K562 (cell line): ENCODE measurements at regions not wholly inside any gene's neighbourhood (a gene's known extent, or its start where the extent isn't known, plus 50 kb on each side); places are given as distances from the start of the nearest gene placed in this dataset.

Experiments
- ATAC-seq: fragments of 200-7000 bp; cut with Tn5 transposase; 3 replicates; pipeline ENCODE4 v1.9.1; 2020; ENCODE audit warnings: moderate library complexity
- BruUV-seq: library from RNA; stranded (reverse); fragments of 400-500 nt; replicated peaks from 2 replicates; lab custom pipeline; 2021; lab: Mats Ljungman, UMichigan
- CTCF ChIA-PET: fragments of 300-600 bp; formaldehyde crosslinking; extraction: SDS; loops from one replicate; lab custom pipeline; 2021; ENCODE audit warnings: low intra/inter-chr PET ratio; lab: Yijun Ruan, JAX
- POLR2A ChIA-PET: fragments of 300-600, 350-650 bp; sonication (Branson Sonifier 250); formaldehyde crosslinking; extraction: SDS; loops from one replicate; lab custom pipeline; 2021; ENCODE audit warnings: antibody characterized with exemption, inconsistent platforms; lab: Yijun Ruan, JAX
- DNase-seq, 4 experiments: peaks; one replicate each; pipeline versions ENCODE4 v3.0.0 to v3.0.0-alpha.2; 2011 to 2018; ENCODE audit warnings: low spot score in 3 of 4, mixed read lengths in 3 of 4; ENCODE audit errors: extremely low read depth in 1 of 4
- FAIRE-seq: peaks from 2 replicates; lab custom pipeline; 2011; peaks lifted over from hg19 to GRCh38; lab: Jason Lieb, UNC
- H2AFZ ChIP-seq: 2 replicates; pipeline ENCODE4 v1.6.0; 2011; ENCODE audit warnings: low read depth, low read length, control low read depth, inconsistent platforms
- H3K27ac ChIP-seq: fragments of 200-600 bp; 3 replicates; pipeline ENCODE4 v1.8.0; 2011; ENCODE audit warnings: low read depth, mild to moderate bottlenecking, control low read depth, inconsistent platforms, low read length, moderate library complexity, mixed read lengths; ENCODE audit errors: extremely low read depth
- H3K27me3 ChIP-seq, 2 experiments: fragments of 300-600 bp in 1 of 2; 2 replicates in 1 of 2; 3 replicates in 1 of 2; pipeline versions ENCODE4 v1.6.0 to v1.8.0; 2011; ENCODE audit warnings: inconsistent platforms in 2 of 2, low read length in 2 of 2, mild to moderate bottlenecking in 1 of 2, mixed read lengths in 1 of 2, moderate library complexity in 1 of 2; ENCODE audit not compliant: control insufficient read depth in 2 of 2, insufficient read depth in 2 of 2
- H3K36me3 ChIP-seq: fragments of 300-600 bp; 3 replicates; pipeline ENCODE4 v1.8.0; 2011; ENCODE audit warnings: mild to moderate bottlenecking, low read length, inconsistent platforms; ENCODE audit not compliant: control insufficient read depth, insufficient read depth
- H3K4me1 ChIP-seq, 2 experiments: fragments of 200-600 bp in 1 of 2; replicated peaks in 1 of 2; 2 replicates in 1 of 2; 3 replicates in 1 of 2; pipeline versions ENCODE4 v1.5.1 to v1.8.0; 2011; ENCODE audit warnings: inconsistent platforms in 2 of 2, low read length in 2 of 2, mild to moderate bottlenecking in 1 of 2, mixed read lengths in 1 of 2, moderate library complexity in 1 of 2; ENCODE audit not compliant: control insufficient read depth in 2 of 2, insufficient read depth in 2 of 2
- H3K4me2 ChIP-seq: 2 replicates; pipeline ENCODE4 v1.6.1; 2011; ENCODE audit warnings: low read length, control low read depth, inconsistent platforms, mixed read lengths; ENCODE audit not compliant: insufficient read depth
- H3K4me3 ChIP-seq: fragments of 200-600 bp; sonication (generic), shearing (Covaris generic); 2 replicates; pipeline ENCODE4 v1.5.1; 2016; ENCODE audit warnings: control low read depth, inconsistent platforms
- H3K79me2 ChIP-seq: fragments of 200-600 bp; 3 replicates; pipeline ENCODE4 v1.8.0; 2011; ENCODE audit warnings: low read length, inconsistent platforms; ENCODE audit not compliant: control insufficient read depth, insufficient read depth
- H3K9ac ChIP-seq, 2 experiments: 2 replicates each; pipeline versions ENCODE4 v1.6.0 to v1.6.1; 2011; ENCODE audit warnings: low read depth in 2 of 2, low read length in 2 of 2, control low read depth in 1 of 2, inconsistent platforms in 1 of 2, mild to moderate bottlenecking in 1 of 2, mixed read lengths in 1 of 2; ENCODE audit not compliant: insufficient read depth in 1 of 2
- H3K9me1 ChIP-seq: one replicate; pipeline ENCODE4 v1.6.0; 2011; ENCODE audit warnings: inconsistent platforms, mild to moderate bottlenecking, low read length, moderate library complexity; ENCODE audit not compliant: control insufficient read depth, insufficient read depth
- H3K9me3 ChIP-seq: replicated peaks from 2 replicates; pipeline ENCODE4 v1.5.1; 2011; ENCODE audit warnings: low read depth, low read length, inconsistent platforms; ENCODE audit not compliant: control insufficient read depth, insufficient read depth
- H4K20me1 ChIP-seq: replicated peaks from 2 replicates; pipeline ENCODE4 v1.6.1; 2011; ENCODE audit warnings: low read length, inconsistent platforms, mixed read lengths; ENCODE audit not compliant: control insufficient read depth, insufficient read depth
- ATF6 ChIP-seq: sonication (generic); formaldehyde crosslinking; IDR thresholded peaks from 2 replicates; pipeline ENCODE4 v1.4.0; 2020; ENCODE audit warnings: mild to moderate bottlenecking, missing genetic modification reagents
- CBFB ChIP-seq: sonication (generic); formaldehyde crosslinking; IDR thresholded peaks from 2 replicates; pipeline ENCODE4 v1.4.0; 2020; ENCODE audit warnings: mild to moderate bottlenecking, missing genetic modification reagents
- CCNT2 ChIP-seq: IDR thresholded peaks from 2 replicates; pipeline ENCODE4 v1.6.1; 2011; ENCODE audit warnings: borderline replicate concordance, low read depth, mild to moderate bottlenecking, moderate library complexity, mixed read lengths, low read length; ENCODE audit not compliant: insufficient read length; ENCODE audit errors: extremely low read depth
- CHCHD3 ChIP-seq: fragments of 250-450 bp; sonication (Bioruptor Pico); IDR thresholded peaks from 2 replicates; pipeline ENCODE4 v2.1.2; 2022; ENCODE audit warnings: mild to moderate bottlenecking
- DPF2 ChIP-seq: fragments of 450-650 bp; IDR thresholded peaks from 2 replicates; pipeline ENCODE4 v1.6.1; 2016
- E2F4 ChIP-seq: sonication (generic); formaldehyde crosslinking; IDR thresholded peaks from 2 replicates; pipeline ENCODE4 v1.8.0; 2022; ENCODE audit warnings: mild to moderate bottlenecking, low read depth, missing genetic modification reagents
- MYC ChIP-seq, 2 experiments: fragments of 250-450 bp in 1 of 2; sonication (Bioruptor Pico) in 1 of 2; IDR thresholded peaks; 2 replicates each; pipeline versions ENCODE4 v1.5.1 to v1.6.1; 2012 to 2021; ENCODE audit warnings: low read depth in 2 of 2, borderline replicate concordance in 1 of 2, improper control_type of control experiment in 1 of 2, low read length in 1 of 2, mild to moderate bottlenecking in 1 of 2, moderate library complexity in 1 of 2
- NCOA1 ChIP-seq: fragments of 450-650 bp; IDR thresholded peaks from 2 replicates; pipeline ENCODE4 v1.6.1; 2016; ENCODE audit warnings: low read depth
- RBM15 ChIP-seq: fragments of 200-400 bp; formaldehyde crosslinking; IDR thresholded peaks from 2 replicates; pipeline ENCODE4 v1.6.1; 2018; ENCODE audit warnings: mild to moderate bottlenecking, low read length, moderate library complexity; ENCODE audit not compliant: insufficient read depth
- TGIF2 ChIP-seq: sonication (generic); formaldehyde crosslinking; IDR thresholded peaks from 2 replicates; pipeline ENCODE4 v1.8.1; 2022; ENCODE audit warnings: mild to moderate bottlenecking, missing genetic modification reagents, moderate library complexity
- TRIM25 ChIP-seq: fragments of 450-650 bp; IDR thresholded peaks from 2 replicates; pipeline ENCODE4 v1.7.0; 2016; ENCODE audit warnings: borderline replicate concordance
- ZNF398 ChIP-seq: fragments of 250-450 bp; sonication (Bioruptor Pico); IDR thresholded peaks from 2 replicates; pipeline ENCODE4 v1.8.0; 2021; ENCODE audit warnings: moderate library complexity, mild to moderate bottlenecking, inconsistent platforms
- ZNF644 ChIP-seq: fragments of 200-800 bp; sonication (Bioruptor generic); IDR thresholded peaks from 2 replicates; pipeline ENCODE4 v1.6.1; 2016; ENCODE audit warnings: low read depth, missing genetic modification characterization, missing compliant biosample characterization
- WGBS: fragments of 100-300 bp; shearing (Covaris generic); methylation state at CpG from one replicate; pipeline ENCODE4 v1.1.6; 2016; ENCODE audit warnings: low coverage, mixed read lengths; ENCODE audit not compliant: insufficient coverage; ENCODE audit errors: missing lambda C conversion rate; 5-methylcytosine and 5-hydroxymethylcytosine counted together
- in situ Hi-C: fragments of 300-500 bp; cut with MboI; formaldehyde crosslinking; loops from 4 replicates; pipeline ENCODE4 v1.15.0; 2018; ENCODE audit warnings: inconsistent platforms, mixed read lengths
- intact Hi-C: fragments of 100-400 bp; cut with micrococcal nuclease; formaldehyde crosslinking; loops from 2 replicates; pipeline ENCODE4 v1.14.2; 2022

GRCh38 chr6:167761794-167762258, 64.9 kb upstream of the AFDN start:
- no peak for DNase-seq
- Histone ChIP-seq H3K36me3 (no peaks in the 10 kb centered on the region), H4K20me1 (peaks cover 22% of the 10 kb centered on the region), H3K9me1 (no peaks in the 10 kb centered on the region), H3K4me2 (no peak overlapping the region), H3K4me3 (no peak overlapping the region), H3K4me1 (0 out of 5 replicates have a peak, but pooled peaks cover 0 to 4% of the 10 kb centered on the region in 2 experiments), H3K79me2 (no peaks in the 10 kb centered on the region), H3K9ac (no peak overlapping the region), H2AFZ (no peak overlapping the region), H3K9me3 (no peaks in the 10 kb centered on the region), H3K27me3 (peaks cover 84 to 97% of the 10 kb centered on the region in 2 experiments), H3K27ac (no peak overlapping the region)
- ATAC-seq, result no peak
- intact Hi-C loops (no loop called here), in situ Hi-C loops (no loop called here)
- WGBS, result 5% methylated on average over 7 of the region's 7 CpGs
- BruUV-seq, result no TSS peak
- ChIA-PET POLR2A (interaction anchor here (0.6 kb wide), 2 partner anchors 9 to 58 kb away, joined by 3 read pairs; no protein-coding TSS in a partner anchor), CTCF (no interaction called here)
- FAIRE-seq, result no peak
- no peak for TF ChIP-seq DPF2
- TF ChIP-seq ZNF644, result no peak
- TF ChIP-seq CHCHD3 (CRISPR knock-in tag), result no peak
- no peak for TF ChIP-seq RBM15
- TF ChIP-seq E2F4 (CRISPR knock-in tag), result no peak
- no peak for TF ChIP-seq TGIF2 (CRISPR knock-in tag)
- TF ChIP-seq CCNT2, result no peak
- no peak for TF ChIP-seq TRIM25
- no peak for TF ChIP-seq ZNF398
- TF ChIP-seq MYC (IDR thresholded peaks at IDR 0.05; ENCODE audit: low read depth, low read length), result no peak
- TF ChIP-seq MYC (CRISPR knock-in tag; IDR thresholded peaks at IDR 0.05; ENCODE audit: borderline replicate concordance, low read depth), result no peak
- TF ChIP-seq NCOA1, result no peak
- no peak for TF ChIP-seq ATF6 (CRISPR knock-in tag)
- no peak for TF ChIP-seq CBFB (CRISPR knock-in tag)
